ENCODE measurements at regions not wholly inside any gene's neighbourhood (a gene's known extent, or its start where the extent isn't known, plus 50 kb on each side); places are given as distances from the start of the nearest gene placed in this dataset.

DNA sequence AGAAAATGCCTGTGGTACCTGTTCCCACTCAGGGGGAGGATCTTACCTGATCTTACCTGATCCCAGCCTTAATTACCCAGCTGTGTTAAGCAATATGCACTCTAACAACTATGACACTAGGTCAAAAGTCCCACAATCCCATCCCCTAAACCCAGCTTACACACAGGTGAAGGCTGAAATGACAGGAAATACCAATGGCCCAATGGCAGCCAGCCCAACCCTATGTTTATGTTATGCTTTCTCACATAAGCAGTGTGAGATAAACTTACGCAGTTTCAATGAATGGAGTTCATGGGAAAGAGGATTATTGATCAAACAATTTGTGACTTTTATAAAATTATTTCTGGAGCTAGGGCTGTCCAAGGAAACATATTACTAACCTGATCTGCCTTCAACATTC lies 91.9 kb downstream of the GPAM start:
- no peak overlapping the region for H2BK120ac ChIP-seq (ENCODE audit: low read depth, low read length, poor library complexity, severe bottlenecking)
- WGBS (ENCODE audit: extremely low coverage, insufficient read length, low lambda C conversion rate) = no CpG with 5 or more reads among the region's 1 CpG
- TF ChIP-seq, protein P1, sequence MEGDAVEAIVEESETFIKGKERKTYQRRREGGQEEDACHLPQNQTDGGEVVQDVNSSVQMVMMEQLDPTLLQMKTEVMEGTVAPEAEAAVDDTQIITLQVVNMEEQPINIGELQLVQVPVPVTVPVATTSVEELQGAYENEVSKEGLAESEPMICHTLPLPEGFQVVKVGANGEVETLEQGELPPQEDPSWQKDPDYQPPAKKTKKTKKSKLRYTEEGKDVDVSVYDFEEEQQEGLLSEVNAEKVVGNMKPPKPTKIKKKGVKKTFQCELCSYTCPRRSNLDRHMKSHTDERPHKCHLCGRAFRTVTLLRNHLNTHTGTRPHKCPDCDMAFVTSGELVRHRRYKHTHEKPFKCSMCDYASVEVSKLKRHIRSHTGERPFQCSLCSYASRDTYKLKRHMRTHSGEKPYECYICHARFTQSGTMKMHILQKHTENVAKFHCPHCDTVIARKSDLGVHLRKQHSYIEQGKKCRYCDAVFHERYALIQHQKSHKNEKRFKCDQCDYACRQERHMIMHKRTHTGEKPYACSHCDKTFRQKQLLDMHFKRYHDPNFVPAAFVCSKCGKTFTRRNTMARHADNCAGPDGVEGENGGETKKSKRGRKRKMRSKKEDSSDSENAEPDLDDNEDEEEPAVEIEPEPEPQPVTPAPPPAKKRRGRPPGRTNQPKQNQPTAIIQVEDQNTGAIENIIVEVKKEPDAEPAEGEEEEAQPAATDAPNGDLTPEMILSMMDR (conservative IDR thresholded peaks at IDR 0.05) = no peak

More for the DNA sequence above, 91.9 kb downstream of the GPAM start:
- Histone ChIP-seq H3K23ac (ENCODE audit: insufficient read length, low read depth, low read length) (no peak overlapping the region), H3K79me1 (ENCODE audit: insufficient read depth, low read depth, low read length, poor library complexity, severe bottlenecking) (no peaks in the 10 kb centered on the region), H2AFZ (ENCODE audit: low read length) (no peak overlapping the region), H3K27me3 (ENCODE audit: insufficient read depth, low read length) (no peaks in the 10 kb centered on the region), H3K4me2 (ENCODE audit: insufficient read depth, insufficient read length, low read length) (no peak overlapping the region), H3K18ac (ENCODE audit: insufficient read length, low read depth, low read length) (no peak overlapping the region), H3K4ac (ENCODE audit: low read depth, low read length) (no peak overlapping the region), H4K91ac (ENCODE audit: insufficient read length, low read depth, low read length) (no peak overlapping the region), H2BK15ac (ENCODE audit: low read depth, low read length) (no peak overlapping the region), H2AK5ac (ENCODE audit: insufficient read length, low read length) (no peak overlapping the region), H2BK20ac (ENCODE audit: low read depth, low read length, poor library complexity, severe bottlenecking) (no peak overlapping the region), H3K4me1 (ENCODE audit: insufficient read depth, low read length) (no peaks in the 10 kb centered on the region), H3K56ac (ENCODE audit: insufficient read length, low read depth, low read length) (no peak overlapping the region), H4K8ac (replicated peaks; ENCODE audit: insufficient read length, low read depth, low read length) (no peak overlapping the region), H3K9me3 (ENCODE audit: control insufficient read depth, low read depth, low read length) (no peaks in the 10 kb centered on the region), H3K27ac (ENCODE audit: insufficient read length, low read depth, low read length) (no peak overlapping the region), H3K14ac (ENCODE audit: insufficient read depth, low read length) (no peak overlapping the region), H3T11ph (ENCODE audit: low read length) (no peak overlapping the region), H2BK5ac (ENCODE audit: insufficient read length, low read length) (no peak overlapping the region), H3K23me2 (ENCODE audit: insufficient read length, low read depth, low read length, poor library complexity, severe bottlenecking) (no peaks in the 10 kb centered on the region), H3K9ac (ENCODE audit: extremely low read depth, insufficient read length, low read length) (no peak overlapping the region), H4K20me1 (ENCODE audit: control insufficient read depth, insufficient read depth, insufficient read length) (no peaks in the 10 kb centered on the region), H2BK12ac (ENCODE audit: insufficient read length, low read depth, low read length) (no peak overlapping the region), H4K5ac (ENCODE audit: insufficient read length, low read depth, low read length) (no peak overlapping the region), H3K79me2 (ENCODE audit: insufficient read depth, low read length) (no peaks in the 10 kb centered on the region)
- Mint-ChIP-seq H3K4me3 (no peak overlapping the region), H3K27ac (no peak overlapping the region), H3K36me3 (ENCODE audit: insufficient read depth in 1 of 3, low read depth in 3 of 3) (no peaks in the 10 kb centered on the region), H3K27me3 (ENCODE audit: low read depth) (no peaks in the 10 kb centered on the region), H3K4me1 (peaks cover 2 to 5% of the 10 kb centered on the region in 2 experiments; a peak in 2 of 4 replicates), H3K9me3 (no peaks in the 10 kb centered on the region)
- no peak for DNase-seq
